Glutamatergic neuron (in vitro differentiated cells): ENCODE measurements at regions not wholly inside any gene's neighbourhood (a gene's known extent, or its start where the extent isn't known, plus 50 kb on each side); places are given as distances from the start of the nearest gene placed in this dataset.

Experiments used
- DNase-seq: peaks from one replicate; pipeline ENCODE4 v3.0.0; 2022
- H3K27ac Mint-ChIP-seq: one replicate; pipeline ENCODE4 v1.8.0; 2020; ENCODE audit warnings: mild to moderate bottlenecking, mixed read lengths, inconsistent platforms; ENCODE audit not compliant: unreplicated experiment
- H3K27me3 Mint-ChIP-seq: one replicate; pipeline ENCODE4 v1.8.0; 2020; ENCODE audit warnings: mild to moderate bottlenecking, moderate library complexity, mixed read lengths, inconsistent platforms; ENCODE audit not compliant: unreplicated experiment
- H3K36me3 Mint-ChIP-seq: one replicate; pipeline ENCODE4 v1.8.0; 2020; ENCODE audit warnings: mild to moderate bottlenecking, mixed read lengths, inconsistent platforms; ENCODE audit not compliant: unreplicated experiment
- H3K4me1 Mint-ChIP-seq: one replicate; pipeline ENCODE4 v1.8.0; 2020; ENCODE audit warnings: mild to moderate bottlenecking, low read depth, mixed read lengths, inconsistent platforms; ENCODE audit not compliant: unreplicated experiment
- H3K4me3 Mint-ChIP-seq: one replicate; pipeline ENCODE4 v1.8.0; 2020; ENCODE audit warnings: mild to moderate bottlenecking, mixed read lengths, inconsistent platforms; ENCODE audit not compliant: unreplicated experiment
- H3K9me3 Mint-ChIP-seq: one replicate; pipeline ENCODE4 v1.8.0; 2020; ENCODE audit warnings: mild to moderate bottlenecking, moderate library complexity, mixed read lengths, inconsistent platforms; ENCODE audit not compliant: unreplicated experiment
- TF ChIP-seq, protein P1 (sequence below): fragments of 200-600 bp; sonication (generic); IDR thresholded peaks from one replicate; pipeline ENCODE4 v1.5.0; 2021; ENCODE audit not compliant: partially characterized antibody, unreplicated experiment

GRCh38 chr6:170174771-170175643 lies 115.9 kb downstream of the DLL1 start:
- no peak overlapping the region for H3K27ac Mint-ChIP-seq
- H3K4me1 Mint-ChIP-seq: peaks cover 14% of the 10 kb centered on the region
- peaks cover 31% of the 10 kb centered on the region for H3K27me3 Mint-ChIP-seq
- H3K36me3 Mint-ChIP-seq: no peaks in the 10 kb centered on the region
- H3K4me3 Mint-ChIP-seq: no peak overlapping the region
- peaks cover 18% of the 10 kb centered on the region for H3K9me3 Mint-ChIP-seq
- DNase-seq: no peak
- TF ChIP-seq, protein P1, sequence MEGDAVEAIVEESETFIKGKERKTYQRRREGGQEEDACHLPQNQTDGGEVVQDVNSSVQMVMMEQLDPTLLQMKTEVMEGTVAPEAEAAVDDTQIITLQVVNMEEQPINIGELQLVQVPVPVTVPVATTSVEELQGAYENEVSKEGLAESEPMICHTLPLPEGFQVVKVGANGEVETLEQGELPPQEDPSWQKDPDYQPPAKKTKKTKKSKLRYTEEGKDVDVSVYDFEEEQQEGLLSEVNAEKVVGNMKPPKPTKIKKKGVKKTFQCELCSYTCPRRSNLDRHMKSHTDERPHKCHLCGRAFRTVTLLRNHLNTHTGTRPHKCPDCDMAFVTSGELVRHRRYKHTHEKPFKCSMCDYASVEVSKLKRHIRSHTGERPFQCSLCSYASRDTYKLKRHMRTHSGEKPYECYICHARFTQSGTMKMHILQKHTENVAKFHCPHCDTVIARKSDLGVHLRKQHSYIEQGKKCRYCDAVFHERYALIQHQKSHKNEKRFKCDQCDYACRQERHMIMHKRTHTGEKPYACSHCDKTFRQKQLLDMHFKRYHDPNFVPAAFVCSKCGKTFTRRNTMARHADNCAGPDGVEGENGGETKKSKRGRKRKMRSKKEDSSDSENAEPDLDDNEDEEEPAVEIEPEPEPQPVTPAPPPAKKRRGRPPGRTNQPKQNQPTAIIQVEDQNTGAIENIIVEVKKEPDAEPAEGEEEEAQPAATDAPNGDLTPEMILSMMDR: no peak

DNA sequence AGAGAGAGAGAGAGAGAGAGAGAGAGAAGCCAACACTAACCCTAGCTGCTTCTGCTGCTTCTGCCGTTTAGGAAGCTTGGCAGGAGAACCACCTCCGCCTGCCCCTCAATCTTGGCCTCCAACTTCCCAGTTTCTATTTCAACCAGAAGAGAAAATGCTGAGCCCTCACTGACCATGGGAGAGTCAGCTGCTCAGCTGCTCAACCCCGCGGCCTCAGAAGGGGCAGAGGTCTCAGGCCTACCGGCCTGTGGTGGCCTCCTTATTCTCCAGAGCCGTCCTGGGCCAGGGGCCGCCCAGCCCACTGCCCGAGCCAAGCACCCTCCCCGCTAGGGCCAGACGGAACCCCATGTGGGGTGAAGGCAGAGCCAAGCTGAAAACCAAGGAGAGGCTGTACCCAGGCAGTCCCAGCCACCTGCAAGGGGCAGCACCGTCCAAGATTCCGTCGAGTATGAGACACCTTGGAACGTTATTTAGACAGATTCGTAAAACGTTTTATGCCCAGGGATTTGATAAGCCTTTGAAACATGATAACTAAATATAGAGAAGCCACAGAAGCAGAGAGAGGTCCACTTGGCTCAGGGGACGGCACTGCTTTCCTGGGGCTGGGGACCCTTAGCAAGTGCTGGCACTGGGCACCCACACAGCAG lies 116.6 kb downstream of the DLL1 start:
- H3K27ac Mint-ChIP-seq: no peak overlapping the region
- peaks cover 34% of the 10 kb centered on the region for H3K27me3 Mint-ChIP-seq
- no peak overlapping the region for H3K4me3 Mint-ChIP-seq
- TF ChIP-seq, protein P1: no peak
- no peak for DNase-seq
- H3K4me1 Mint-ChIP-seq: peaks cover 14% of the 10 kb centered on the region
- peaks cover 22% of the 10 kb centered on the region for H3K9me3 Mint-ChIP-seq
- H3K36me3 Mint-ChIP-seq: no peaks in the 10 kb centered on the region

GRCh38 chr6:170173335-170173881 lies 117.5 kb downstream of the DLL1 start:
- peak; percentile 15 for DNase-seq
- Mint-ChIP-seq H3K27me3 (peaks cover 33% of the 10 kb centered on the region), H3K4me1 (peaks cover 11% of the 10 kb centered on the region), H3K27ac (no peak overlapping the region), H3K36me3 (peaks cover 3% of the 10 kb centered on the region), H3K4me3 (no peak overlapping the region), H3K9me3 (peaks cover 23% of the 10 kb centered on the region)
- TF ChIP-seq, protein P1: no peak

DNA sequence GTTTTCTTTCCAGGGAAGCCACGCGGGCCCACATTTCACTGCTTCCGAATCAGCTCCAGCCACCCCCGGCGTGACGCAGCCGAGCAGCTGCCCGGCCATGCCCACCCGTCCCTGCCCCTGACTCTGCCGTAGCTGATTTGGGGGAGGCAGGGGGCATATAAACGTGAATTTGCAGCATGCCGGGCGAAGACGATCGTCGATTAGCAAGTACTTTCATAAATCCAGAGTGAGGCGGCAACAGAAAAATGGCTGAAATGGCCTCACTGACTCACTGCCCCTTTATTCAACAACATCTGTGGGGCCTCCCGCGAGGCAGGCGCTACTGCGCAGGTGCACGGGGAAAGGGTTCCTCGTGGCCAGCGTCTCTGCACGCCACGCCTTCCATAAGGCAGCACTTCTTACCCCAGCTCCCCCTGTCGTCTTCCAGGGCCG lies 118.0 kb downstream of the DLL1 start:
- Mint-ChIP-seq H3K4me1 (peaks cover 7% of the 10 kb centered on the region), H3K27me3 (peaks cover 34% of the 10 kb centered on the region), H3K4me3 (no peak overlapping the region), H3K9me3 (peaks cover 22% of the 10 kb centered on the region), H3K36me3 (peaks cover 7% of the 10 kb centered on the region), H3K27ac (no peak overlapping the region)
- TF ChIP-seq, protein P1: no peak
- peak; percentile 8 for DNase-seq

DNA sequence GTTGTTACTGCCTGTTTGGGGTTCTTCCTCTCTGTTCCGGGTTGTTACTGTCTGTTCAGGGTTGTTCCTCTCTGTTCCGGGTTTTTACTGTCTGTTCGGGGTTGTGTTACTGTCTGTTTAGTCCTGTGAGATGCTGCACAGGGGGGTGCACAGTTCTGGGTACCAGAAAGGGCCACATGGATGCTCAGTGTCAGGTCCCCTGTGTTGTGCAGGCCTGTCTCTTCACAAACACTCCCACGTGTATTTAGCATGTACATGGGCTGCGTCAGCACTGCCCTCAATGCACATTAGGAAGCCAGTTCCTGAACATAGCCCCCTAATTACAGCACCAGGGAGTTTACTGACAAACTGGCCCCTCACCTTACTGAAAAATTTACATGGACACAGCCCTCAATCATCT lies 118.5 kb downstream of the DLL1 start:
- Mint-ChIP-seq H3K4me1 (peaks cover 7% of the 10 kb centered on the region), H3K9me3 (peaks cover 20% of the 10 kb centered on the region), H3K4me3 (no peak overlapping the region), H3K27me3 (peaks cover 33% of the 10 kb centered on the region), H3K36me3 (peaks cover 7% of the 10 kb centered on the region), H3K27ac (no peak overlapping the region)
- DNase-seq: no peak
- TF ChIP-seq, protein P1: no peak
